IPS DF 6.9 (cell line): ENCODE measurements at regions not wholly inside any gene's neighbourhood (a gene's known extent, or its start where the extent isn't known, plus 50 kb on each side); places are given as distances from the start of the nearest gene placed in this dataset.

ENCODE experiments used
- DNase-seq: peaks from one replicate; pipeline ENCODE4 v3.0.0-alpha.2; 2013; ENCODE audit warnings: low read depth, low spot score
- H3K27ac ChIP-seq: one replicate; pipeline ENCODE4 v1.5.1; 2013; ENCODE audit warnings: low read length, control low read depth
- H3K27me3 ChIP-seq: 2 replicates; pipeline ENCODE4 v1.6.1; 2013; ENCODE audit warnings: mild to moderate bottlenecking, low read length; ENCODE audit not compliant: control insufficient read depth, insufficient read depth
- H3K36me3 ChIP-seq: 2 replicates; pipeline ENCODE4 v1.6.1; 2013; ENCODE audit warnings: low read length; ENCODE audit not compliant: control insufficient read depth, insufficient read depth
- H3K4me1 ChIP-seq: 2 replicates; pipeline ENCODE4 v1.6.1; 2013; ENCODE audit warnings: low read length; ENCODE audit not compliant: control insufficient read depth, insufficient read depth
- H3K4me3 ChIP-seq: 2 replicates; pipeline ENCODE4 v1.5.1; 2013; ENCODE audit warnings: mild to moderate bottlenecking, low read length
- H3K9me3 ChIP-seq: 2 replicates; pipeline ENCODE4 v1.6.1; 2013; ENCODE audit warnings: low read length, inconsistent platforms; ENCODE audit not compliant: control insufficient read depth, insufficient read depth
- WGBS: extraction: QIAGEN DNeasy Blood & Tissue Kit; methylation state at CpG from one replicate; pipeline ENCODE4 v1.1.7; 2013; ENCODE audit warnings: mixed read lengths, missing lambda C conversion rate; ENCODE audit not compliant: insufficient read length, insufficient coverage; 5-methylcytosine and 5-hydroxymethylcytosine counted together

DNA sequence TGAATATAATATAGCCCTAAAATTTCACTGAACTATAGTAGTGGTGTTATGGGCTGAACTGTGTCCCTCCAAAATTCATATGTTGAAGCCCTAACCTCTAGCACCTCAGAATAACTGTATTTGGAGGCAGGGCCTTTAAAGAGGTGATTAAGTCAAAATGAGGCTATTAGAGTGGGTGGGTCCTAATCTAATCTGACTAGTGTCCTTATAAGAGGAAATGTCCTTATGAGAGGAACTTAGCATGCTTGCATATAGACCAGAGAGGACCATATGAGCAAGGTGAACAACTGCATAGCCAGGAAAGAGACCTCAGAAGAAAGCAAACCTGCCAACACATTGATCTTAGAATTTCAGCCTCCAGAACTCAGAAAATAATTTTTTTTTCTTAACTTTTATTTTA is 238.4 kb downstream of the ZEB2 start:
- Histone ChIP-seq H3K27ac (no peak overlapping the region), H3K27me3 (no peaks in the 10 kb centered on the region), H3K36me3 (no peaks in the 10 kb centered on the region), H3K4me1 (no peaks in the 10 kb centered on the region), H3K9me3 (no peaks in the 10 kb centered on the region), H3K4me3 (no peak overlapping the region)
- no peak for DNase-seq

DNA sequence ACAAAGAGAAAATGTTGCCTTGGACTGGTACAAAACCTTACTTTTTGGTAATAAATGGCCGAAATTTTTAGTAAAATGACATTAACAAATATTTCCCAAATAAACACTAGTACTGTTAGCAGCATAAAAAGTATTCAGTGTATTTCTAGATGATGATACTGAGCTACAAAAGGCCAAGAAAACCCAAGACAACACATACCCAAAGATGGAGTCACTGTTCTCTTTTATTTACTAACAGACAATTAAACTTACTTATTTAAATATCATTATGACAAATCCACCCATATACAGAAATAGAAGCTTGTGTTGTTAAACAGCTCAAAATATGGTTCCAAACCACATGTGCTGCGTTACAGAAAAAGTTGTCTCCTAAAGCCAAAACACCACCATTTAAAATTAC is 239.9 kb downstream of the ZEB2 start:
- no CpG with 5 or more reads among the region's 2 CpGs for WGBS
- H3K4me1 ChIP-seq, result no peaks in the 10 kb centered on the region
- H3K9me3 ChIP-seq, result no peaks in the 10 kb centered on the region
- H3K27me3 ChIP-seq, result no peaks in the 10 kb centered on the region
- no peak overlapping the region for H3K27ac ChIP-seq
- H3K4me3 ChIP-seq, result no peak overlapping the region
- no peak for DNase-seq
- H3K36me3 ChIP-seq, result no peaks in the 10 kb centered on the region

DNA sequence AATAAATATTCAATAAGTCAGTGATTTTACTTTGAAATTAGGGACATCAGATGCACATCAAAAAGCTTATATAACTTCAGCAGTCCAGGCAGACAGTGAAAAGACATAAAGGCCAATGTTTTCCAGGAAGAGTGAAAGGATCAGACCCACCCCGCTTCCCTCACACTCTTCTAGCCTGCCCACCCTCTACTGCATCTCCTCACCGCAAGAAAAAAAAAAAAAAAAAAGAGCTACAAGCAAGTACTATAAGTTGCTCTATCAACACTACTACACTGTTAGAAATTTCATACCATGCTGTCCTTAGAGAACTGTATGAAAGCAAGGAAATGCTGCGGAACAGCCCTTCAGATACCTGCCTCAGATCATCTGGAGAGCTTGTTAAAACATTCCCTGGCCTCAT is 240.8 kb downstream of the ZEB2 start:
- Histone ChIP-seq H3K4me3 (no peak overlapping the region), H3K9me3 (no peaks in the 10 kb centered on the region), H3K27me3 (no peaks in the 10 kb centered on the region), H3K36me3 (no peaks in the 10 kb centered on the region), H3K4me1 (no peaks in the 10 kb centered on the region), H3K27ac (no peak overlapping the region)
- no peak for DNase-seq
- no CpG with 5 or more reads among the region's 3 CpGs for WGBS

DNA sequence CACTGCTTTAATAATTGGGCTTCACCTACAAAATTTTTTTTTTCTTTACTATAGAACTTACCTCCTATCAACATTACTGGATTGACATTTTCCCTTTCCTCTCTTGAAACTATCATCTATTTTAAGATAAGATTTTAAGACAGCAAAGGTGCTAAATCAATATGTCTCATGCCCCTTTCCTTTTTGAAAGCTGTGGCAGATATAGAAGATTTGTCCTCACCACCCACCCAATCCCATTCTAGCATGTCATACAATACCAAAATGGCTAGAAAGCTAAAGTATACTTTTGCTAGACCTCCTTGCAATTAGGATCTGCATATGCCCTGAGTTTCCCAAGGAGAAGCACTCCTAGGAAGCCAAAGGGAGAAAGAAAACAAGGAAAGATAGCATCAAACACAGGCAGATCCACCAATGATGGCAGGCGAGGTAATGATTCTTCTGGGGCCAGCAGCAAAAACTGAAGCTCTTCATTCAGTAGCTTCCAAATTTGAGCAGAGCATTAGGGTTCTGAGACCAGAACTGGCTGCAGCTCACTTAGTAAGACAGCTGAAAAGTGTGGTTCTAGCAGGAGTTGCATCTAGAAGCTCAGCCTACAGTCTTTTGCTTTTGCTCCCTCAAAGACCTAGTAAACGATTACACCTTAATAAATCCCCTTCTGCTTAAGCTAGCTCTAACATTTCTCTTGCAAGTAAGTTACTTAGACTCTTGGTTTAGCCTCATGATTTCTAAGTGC is 242.1 kb downstream of the ZEB2 start:
- H3K9me3 ChIP-seq, result no peaks in the 10 kb centered on the region
- H3K27ac ChIP-seq, result no peak overlapping the region
- H3K27me3 ChIP-seq, result no peaks in the 10 kb centered on the region
- H3K4me1 ChIP-seq, result no peaks in the 10 kb centered on the region
- DNase-seq, result no peak
- no peak overlapping the region for H3K4me3 ChIP-seq
- WGBS, result no CpG with 5 or more reads among the region's 2 CpGs
- H3K36me3 ChIP-seq, result no peaks in the 10 kb centered on the region

DNA sequence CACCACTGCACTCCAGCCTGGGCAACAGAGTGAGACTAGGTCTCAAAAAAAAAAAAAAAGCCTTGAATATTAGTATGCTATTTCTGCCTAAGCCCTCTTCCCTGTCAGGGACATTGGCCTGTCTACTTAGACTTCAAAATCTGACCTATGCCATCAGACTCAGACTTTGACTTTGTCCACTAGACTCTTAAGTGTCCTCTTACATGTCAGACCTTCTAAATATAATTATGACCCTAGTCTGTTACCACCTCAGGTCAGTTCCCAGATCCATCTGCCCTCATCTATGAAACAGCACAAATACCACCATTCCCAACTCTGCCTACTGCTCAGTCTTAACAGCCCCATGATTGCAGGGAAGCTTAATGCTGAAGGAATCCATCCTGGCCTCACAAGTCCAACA is 244.6 kb downstream of the ZEB2 start:
- Histone ChIP-seq H3K36me3 (no peaks in the 10 kb centered on the region), H3K27ac (no peak overlapping the region), H3K4me3 (no peak overlapping the region), H3K27me3 (no peaks in the 10 kb centered on the region), H3K4me1 (no peaks in the 10 kb centered on the region), H3K9me3 (no peaks in the 10 kb centered on the region)
- no peak for DNase-seq

DNA sequence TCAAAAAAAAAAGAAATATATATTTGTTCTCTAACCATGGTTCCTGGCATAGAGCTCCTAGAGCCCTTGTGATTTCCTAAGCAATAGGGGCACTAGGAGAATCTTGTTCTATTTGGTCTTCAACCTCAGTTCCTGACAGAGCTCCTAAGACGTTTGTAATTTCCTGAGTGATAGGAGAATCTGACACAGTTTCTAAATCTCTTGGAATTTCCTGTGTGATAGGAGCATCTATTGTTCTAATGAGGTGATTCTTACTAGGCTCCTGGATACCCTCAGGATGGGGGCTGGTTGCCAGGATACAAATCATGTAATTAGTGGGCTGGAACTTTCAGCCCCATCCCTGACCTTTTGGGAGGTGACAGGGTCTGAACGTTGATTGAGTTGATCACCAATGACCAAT is 245.8 kb downstream of the ZEB2 start:
- no peak for DNase-seq
- Histone ChIP-seq H3K9me3 (no peaks in the 10 kb centered on the region), H3K36me3 (no peaks in the 10 kb centered on the region), H3K27ac (no peak overlapping the region), H3K4me3 (no peak overlapping the region), H3K27me3 (no peaks in the 10 kb centered on the region), H3K4me1 (no peaks in the 10 kb centered on the region)
- no CpG with 5 or more reads among the region's 2 CpGs for WGBS

DNA sequence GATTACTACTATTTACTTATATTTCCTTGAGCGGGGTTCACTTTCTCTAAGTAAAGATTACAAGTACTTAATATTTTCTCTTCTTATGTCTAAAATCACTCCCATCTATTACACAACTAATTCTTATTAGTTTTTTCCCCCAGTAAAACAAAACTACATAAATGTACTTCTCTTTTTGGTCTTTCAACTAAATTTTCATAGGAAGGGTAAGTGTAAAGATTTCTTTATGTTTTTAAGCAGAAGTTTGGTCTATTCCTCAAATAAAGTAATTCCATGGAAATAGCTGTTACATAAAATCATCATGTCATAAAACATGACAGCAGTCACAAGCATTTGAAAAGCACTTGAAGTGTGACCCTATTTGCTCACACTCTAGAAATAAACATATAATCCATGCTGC is 249.0 kb downstream of the ZEB2 start:
- Histone ChIP-seq H3K27me3 (no peaks in the 10 kb centered on the region), H3K27ac (no peak overlapping the region), H3K9me3 (no peaks in the 10 kb centered on the region), H3K36me3 (no peaks in the 10 kb centered on the region), H3K4me1 (peaks cover 1% of the 10 kb centered on the region; the same call in 1 of the 2 replicates), H3K4me3 (no peak overlapping the region)
- DNase-seq, result no peak
- no CpG with 5 or more reads among the region's 1 CpG for WGBS

DNA sequence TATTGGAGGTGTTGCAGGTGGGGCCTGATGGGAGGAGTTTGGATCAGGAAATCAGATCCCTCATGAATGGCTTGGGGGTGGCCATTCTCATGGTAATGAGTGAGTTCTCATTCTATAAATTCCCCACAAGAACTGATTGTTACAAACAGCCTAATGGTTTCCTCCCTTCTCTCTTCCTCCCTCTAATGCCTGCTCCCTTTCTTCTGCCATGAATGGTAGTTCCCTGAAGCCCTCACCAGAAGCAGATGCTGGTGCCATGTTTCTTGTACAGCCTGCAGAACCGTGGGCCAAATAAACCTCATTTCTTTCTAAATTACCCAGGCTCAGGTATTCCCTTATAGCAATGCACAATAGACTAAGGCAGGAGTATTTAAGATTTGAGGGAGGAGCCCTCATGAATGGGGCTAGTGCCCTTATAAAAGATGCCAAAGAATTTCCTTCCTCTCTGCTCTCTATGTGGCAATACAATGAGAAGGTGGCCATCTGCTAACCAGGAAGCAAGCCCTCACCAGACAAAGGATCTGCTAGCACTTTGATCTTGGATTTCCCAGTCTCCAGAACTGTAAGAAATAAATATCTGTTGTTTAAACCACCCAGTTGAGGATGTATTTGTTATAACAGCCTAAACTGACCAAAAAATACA is 251.8 kb downstream of the ZEB2 start:
- H3K4me3 ChIP-seq, result no peak overlapping the region
- WGBS, result no CpG with 5 or more reads among the region's 1 CpG

DNA sequence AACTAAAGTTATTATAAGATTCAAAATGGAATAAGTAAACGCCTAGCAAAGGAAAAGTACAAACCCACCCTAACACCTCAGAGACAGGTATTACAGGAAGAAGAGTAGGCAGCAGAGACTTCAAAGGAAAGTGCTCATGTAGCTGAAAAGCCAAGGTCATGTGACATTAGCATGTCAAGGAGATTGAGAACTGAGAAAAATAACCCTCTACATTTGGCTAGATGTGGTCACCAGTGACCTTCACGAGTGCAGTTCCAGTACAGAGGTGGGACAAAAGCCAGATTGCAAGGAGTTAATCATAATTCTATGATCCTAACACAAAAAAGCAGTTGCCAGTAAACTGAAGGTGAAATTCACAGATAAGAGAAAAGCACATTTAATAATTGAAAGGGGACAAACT is 252.7 kb downstream of the ZEB2 start:
- no peak for DNase-seq
- no peaks in the 10 kb centered on the region for H3K36me3 ChIP-seq
- H3K4me1 ChIP-seq, result peaks cover 1% of the 10 kb centered on the region; the same call in 1 of the 2 replicates
- no CpG with 5 or more reads among the region's 2 CpGs for WGBS
- H3K4me3 ChIP-seq, result no peak overlapping the region
- no peak overlapping the region for H3K27ac ChIP-seq
- no peaks in the 10 kb centered on the region for H3K27me3 ChIP-seq
- no peaks in the 10 kb centered on the region for H3K9me3 ChIP-seq

More for the DNA sequence above, 251.8 kb downstream of the ZEB2 start:
- peaks cover 1% of the 10 kb centered on the region; the same call in 1 of the 2 replicates for H3K4me1 ChIP-seq
- no peaks in the 10 kb centered on the region for H3K27me3 ChIP-seq
- no peaks in the 10 kb centered on the region for H3K9me3 ChIP-seq
- DNase-seq, result peak; percentile 41
- no peak overlapping the region for H3K27ac ChIP-seq
- no peaks in the 10 kb centered on the region for H3K36me3 ChIP-seq

DNA sequence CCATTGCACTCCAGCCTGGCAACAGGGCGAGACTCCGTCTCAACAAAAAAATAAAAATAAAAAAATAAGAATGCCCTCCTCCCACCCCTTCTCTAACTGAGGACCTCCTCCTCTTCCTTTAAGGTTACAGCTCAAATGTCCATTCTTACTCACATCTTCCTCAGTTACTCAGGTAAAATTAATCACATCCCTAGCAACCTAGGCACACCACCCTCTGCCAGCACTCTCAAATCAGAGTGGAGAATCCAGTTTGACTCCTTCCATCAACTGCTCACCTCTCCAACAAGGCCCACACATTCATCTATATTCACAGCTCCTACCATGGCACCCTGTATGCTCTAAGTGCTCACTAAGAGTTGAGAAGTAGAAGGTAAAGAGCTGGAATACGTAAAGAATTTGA is 254.3 kb downstream of the ZEB2 start:
- no peak for DNase-seq

DNA sequence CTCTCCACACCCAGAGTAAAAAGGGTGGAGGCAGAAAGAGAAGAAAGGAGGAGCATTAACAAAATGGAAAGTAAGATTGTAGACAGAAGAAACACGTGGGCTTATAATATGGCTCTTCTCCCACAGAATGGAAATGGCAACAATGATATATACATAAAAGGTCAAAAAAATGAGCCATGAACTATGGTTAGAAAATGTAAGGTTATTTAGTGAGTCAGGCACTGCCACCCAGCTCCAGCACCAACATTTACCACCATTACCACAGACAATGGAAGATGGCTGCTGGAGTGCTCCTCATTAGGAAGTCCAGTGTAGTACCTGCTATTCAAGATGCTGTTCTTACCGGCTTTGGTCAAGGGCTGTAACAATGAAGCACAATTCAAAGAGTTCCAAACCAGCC is 258.0 kb downstream of the ZEB2 start:
- Histone ChIP-seq H3K27ac (no peak overlapping the region), H3K27me3 (no peaks in the 10 kb centered on the region), H3K36me3 (no peaks in the 10 kb centered on the region), H3K9me3 (no peaks in the 10 kb centered on the region), H3K4me3 (no peak overlapping the region), H3K4me1 (no peaks in the 10 kb centered on the region)
- no peak for DNase-seq
- no CpG with 5 or more reads among the region's 2 CpGs for whole genome bisulfite sequencing

More for the DNA sequence above, 254.3 kb downstream of the ZEB2 start:
- Histone ChIP-seq H3K36me3 (no peaks in the 10 kb centered on the region), H3K4me3 (no peak overlapping the region), H3K27ac (no peak overlapping the region), H3K4me1 (peaks cover 1% of the 10 kb centered on the region; the same call in 1 of the 2 replicates), H3K27me3 (no peaks in the 10 kb centered on the region), H3K9me3 (no peaks in the 10 kb centered on the region)
- WGBS, result 100% methylated on average over 1 of the region's 3 CpGs
